NCI-H1092 treated with DMSO at 0.1 percent for 48 hours (cell line): ENCODE measurements at regions not wholly inside any gene's neighbourhood (a gene's known extent, or its start where the extent isn't known, plus 50 kb on each side); places are given as distances from the start of the nearest gene placed in this dataset.
"Not testable (repeated sequence)": the region's sequence is repeated elsewhere in the genome, so short reads cannot be mapped to it uniquely, and the experiment has no call there.

ENCODE experiments used
- DNase-seq: peaks from one replicate; lab custom pipeline; 2025; lab: John Stamatoyannopoulos, UW

DNA sequence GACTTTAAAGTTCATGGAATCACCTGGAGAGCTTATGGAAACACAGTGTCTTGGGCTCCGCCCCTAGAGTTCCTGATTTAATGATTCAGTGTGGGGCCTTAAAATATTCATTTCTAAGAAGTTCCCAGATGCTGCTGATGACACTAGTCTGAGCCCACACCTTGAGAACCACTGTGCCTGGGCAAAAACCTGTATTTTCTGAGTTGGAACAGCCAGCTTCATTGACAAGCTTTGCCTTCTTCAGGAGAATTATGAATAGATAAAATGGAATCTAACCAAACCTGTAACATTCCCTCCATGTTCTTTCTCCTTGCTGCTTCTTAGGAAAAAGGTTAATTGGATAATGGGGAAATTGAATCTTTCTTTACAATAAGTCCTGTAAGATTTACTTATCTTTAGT is 490.7 kb downstream of the DIPK2A start:
- no peak for DNase-seq

DNA sequence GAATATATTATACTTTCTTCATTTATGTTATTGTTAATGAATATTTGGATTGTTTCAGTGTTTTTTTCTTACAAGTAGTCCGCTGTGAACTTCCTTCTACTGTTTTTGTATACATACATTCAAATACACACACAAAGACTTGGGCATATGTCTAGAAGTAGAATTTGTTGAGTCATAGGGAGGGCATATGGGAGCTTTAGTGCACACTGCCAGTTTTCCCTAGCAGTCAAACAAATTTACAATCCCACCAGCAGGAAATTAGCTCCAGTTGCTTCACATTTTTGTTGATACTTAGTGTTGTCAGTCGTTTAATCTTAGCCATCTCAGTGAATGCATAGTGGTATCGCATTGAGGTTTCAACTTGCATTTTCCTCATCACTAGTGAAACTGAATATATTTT is 492.3 kb downstream of the DIPK2A start:
- DNase-seq: no peak

DNA sequence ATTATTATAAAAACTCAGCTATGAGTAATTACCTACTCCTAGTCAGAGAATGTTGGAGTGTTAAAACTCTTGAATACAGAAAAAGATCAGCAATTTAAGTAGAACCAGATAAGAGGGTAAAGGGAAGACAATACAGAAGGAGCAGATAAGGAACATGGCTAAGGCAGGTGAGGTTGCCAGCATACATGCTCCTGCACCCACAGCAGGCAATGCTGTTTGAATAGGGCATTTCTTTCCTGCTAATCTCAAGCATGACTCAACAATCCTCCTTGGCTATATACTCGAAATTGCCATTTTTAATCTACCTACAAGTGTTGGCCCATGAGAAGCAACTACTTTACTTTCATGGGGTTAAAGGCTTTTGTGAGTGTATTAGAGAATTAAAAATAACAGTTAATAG is 494.5 kb downstream of the DIPK2A start:
- no peak for DNase-seq

DNA sequence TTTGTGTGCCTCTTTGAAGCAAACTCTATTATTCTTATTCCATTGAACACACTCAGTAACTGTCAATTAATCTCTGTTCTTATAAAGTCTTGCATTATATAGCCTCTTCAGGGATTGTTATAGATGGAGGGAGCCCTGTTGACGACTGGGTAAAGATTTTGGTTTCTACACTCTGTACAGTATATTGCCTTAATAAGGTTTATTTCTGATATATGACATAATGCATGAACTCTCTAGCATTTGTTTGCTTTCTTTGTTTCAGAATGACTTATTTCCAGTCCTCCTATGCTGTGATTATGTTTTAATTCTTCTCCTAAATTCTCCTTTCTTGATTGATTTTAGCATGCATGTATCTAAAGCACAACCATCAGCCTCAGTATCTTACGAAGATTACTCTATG is 494.9 kb downstream of the DIPK2A start:
- no peak for DNase-seq

DNA sequence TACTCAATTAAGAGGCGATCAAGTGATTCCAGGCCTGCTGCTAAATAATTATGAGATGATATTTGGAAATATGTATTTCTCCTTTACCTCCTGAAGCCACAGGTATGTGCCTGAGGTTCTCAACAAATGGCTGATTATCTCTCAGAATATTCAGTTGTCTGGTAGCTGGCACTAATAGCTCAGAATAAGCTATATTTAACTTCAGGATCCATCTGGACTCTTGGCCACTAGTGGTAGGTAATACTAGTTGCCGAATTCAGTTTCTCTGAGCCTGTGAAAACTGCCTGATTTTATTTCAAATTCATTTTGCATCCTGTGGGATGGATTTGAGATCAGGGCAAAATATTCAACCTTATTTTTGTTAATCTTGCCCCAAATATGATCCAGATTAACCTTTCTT is 499.0 kb downstream of the DIPK2A start:
- DNase-seq: no peak

DNA sequence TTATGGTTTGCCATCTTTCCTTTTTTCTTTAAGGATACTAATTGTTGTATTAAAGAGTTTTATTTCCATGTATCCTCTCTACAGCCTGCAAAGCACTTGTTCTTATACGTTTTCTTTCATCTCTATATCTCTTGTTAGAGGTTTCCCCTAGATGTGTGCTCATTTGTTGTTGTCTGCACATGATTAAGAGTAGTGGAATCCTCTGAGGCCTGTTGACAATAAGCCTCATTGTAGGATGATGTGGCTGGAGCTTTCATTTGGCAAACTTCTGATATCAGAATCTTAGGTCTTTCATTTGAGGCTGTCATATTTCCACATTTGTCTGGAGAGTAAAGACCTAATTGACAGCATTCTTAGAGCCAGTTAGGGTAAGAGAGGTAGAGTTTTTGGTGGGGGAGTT is 506.0 kb downstream of the DIPK2A start:
- DNase-seq: no peak

DNA sequence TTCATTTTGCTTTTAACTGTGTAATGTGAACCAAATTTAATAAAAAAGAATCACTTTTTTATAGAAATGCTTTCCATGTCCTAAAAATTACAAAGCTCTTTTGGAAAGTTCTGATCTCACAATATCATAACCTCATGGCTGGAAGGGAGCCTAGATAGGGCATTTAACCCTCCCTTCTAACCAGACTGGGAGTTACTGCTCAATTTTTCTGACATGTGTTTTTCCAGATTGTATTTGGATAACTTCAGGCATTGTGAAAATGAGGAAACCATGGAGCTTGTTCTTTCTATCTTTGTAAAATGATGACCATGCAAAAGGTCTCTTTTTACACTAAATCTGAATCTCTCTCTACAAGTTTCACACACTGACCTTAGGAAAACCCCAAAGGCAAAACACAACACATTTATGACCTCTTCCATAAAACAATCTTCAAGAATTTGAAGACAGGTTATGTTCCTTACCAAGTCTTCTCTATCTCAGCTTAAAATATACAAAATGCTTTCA is 508.8 kb downstream of the DIPK2A start:
- no peak for DNase-seq

DNA sequence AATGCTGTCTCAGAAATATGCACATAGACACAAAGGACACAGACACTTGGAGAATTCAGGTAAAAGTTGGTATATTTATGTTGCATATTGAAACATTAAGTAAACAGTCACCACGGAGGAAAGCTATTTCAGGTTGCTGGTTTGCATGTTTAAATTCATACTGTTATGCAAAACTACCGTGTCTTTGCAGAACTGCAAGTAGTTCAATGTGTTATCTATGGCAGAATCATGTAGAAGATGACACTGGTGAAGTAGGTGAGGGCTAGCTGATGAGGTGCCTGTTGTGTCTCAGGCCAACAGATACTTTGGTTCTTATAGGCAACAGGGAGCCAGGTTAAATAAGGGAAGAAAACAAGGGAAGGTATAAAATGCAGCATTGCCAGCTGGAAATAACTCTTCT is 511.3 kb downstream of the DIPK2A start:
- DNase-seq: no peak

DNA sequence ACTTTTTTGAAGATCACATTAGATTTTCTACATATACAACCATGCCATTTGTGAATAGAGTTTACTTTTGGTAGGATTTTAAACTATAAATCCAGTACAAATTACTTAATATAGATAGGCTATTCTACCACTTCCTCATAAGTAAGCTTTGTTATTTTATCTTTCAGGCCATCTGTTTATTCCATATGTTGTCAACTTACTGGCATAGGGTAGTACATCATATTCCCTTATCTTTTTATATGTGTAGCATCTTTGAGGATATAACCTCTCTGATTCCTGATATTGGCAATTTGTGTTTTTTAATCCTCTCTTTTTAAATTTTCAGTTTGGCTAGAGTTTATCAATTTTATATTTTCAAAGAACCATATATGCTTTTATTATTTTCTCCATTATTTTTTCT is 515.4 kb downstream of the DIPK2A start:
- DNase-seq: no peak

DNA sequence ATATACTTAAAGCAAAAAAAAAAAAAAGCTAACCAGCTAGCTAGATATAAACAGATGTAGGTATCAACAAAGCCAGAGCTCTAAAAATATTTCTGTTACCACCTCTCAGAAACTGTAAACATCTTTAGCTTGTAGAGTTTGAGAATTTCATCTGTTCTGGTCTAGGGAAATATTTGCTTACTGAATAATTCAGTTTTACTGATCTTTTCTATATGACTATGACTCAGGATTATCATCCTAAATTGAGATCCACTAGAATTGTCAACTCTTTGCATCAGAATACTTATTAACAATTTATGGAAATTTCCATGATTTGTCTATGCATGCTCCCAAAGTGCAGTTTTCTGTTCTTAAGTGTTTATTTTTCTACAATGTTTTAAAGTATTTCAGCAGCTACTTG is 517.3 kb downstream of the DIPK2A start:
- DNase-seq: no peak

DNA sequence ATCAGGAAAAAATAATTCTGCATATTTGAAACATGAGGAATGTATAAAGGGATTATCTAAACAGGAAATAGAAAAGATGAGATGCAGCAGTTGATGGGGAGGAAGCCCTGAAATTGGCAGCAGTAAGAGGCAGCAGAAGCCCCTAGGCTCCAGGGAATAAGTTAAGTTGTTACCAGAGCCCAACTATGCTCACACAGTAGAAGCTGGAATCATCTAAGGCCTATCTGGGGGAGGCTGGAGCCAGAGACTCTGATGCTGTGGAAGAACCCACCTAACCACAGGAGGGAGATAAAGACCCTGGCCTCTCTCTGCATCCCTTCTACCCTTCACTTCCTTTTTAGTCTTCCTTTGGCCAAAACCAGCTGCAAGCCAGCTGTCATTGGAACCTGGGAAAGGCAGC is 519.7 kb downstream of the DIPK2A start:
- no peak for DNase-seq

DNA sequence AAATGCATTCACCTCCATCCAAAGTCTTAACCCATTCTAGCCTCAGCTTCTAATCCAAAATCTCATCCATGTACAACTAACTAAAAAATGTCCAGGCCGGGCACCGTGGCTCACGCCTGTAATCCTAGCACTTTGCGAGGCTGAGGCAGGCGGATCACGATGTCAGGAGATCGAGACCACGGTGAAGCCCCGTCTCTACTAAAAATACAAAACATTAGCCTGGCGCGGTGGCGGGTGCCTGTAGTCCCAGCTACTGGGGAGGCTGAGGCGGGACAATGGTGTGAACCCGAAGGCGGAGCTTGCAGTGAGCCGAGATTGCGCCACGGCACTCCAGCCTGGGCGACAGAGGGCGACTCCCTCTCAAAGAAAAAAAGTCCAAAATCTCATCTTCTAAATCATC is 523.0 kb downstream of the DIPK2A start:
- not testable (repeated sequence) for DNase-seq

DNA sequence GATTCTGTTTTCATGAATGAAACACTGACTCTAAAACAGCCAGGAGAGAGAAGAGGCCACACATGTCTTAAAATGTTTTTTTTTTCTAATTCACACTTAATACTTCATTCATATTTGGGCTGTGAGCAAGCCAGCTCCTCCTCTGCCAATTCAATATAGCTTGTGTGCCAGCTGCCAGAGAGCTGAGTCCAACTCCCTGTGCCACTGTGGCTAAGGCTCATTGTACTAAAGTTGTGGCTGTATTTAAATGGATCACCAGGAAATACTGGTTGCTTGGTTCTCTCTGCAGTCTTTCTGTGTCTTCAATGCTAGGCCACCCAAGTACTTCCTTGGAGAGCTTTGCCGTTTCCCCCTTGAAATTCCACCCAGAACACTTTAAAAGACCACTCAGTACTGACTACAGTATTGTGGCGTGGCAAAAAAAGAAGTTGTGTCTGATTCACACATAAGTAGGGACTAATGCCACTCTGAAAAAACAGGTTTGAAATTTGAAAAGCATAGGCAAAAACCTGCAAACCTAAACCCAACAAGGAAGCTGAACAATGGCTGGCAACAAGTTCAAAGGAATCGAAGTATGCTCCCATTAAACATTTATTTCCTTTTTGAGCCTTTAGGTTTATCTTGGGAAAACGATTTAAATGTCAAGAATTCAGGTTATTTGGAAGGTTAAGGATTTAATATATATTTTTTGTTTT is 524.7 kb downstream of the DIPK2A start:
- DNase-seq: no peak

DNA sequence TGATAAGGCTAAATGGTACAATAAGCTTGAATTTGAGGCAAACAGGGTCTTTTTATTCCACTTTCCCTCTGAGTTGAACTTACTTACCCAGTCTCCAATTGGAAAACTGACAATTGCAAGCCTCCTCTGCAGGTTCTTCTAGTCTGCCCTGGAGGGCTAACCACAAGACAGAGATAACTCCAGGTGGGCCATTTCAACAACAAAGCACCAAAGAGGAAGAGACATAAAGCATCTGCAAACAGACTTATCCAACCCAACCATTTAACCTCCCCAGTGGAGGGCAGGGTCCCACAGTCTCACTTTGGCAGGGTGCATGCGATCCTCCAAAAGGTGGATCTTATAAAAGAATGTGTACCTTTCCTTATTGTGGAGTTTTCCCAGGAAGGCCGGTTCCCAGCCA is 525.8 kb downstream of the DIPK2A start:
- no peak for DNase-seq

DNA sequence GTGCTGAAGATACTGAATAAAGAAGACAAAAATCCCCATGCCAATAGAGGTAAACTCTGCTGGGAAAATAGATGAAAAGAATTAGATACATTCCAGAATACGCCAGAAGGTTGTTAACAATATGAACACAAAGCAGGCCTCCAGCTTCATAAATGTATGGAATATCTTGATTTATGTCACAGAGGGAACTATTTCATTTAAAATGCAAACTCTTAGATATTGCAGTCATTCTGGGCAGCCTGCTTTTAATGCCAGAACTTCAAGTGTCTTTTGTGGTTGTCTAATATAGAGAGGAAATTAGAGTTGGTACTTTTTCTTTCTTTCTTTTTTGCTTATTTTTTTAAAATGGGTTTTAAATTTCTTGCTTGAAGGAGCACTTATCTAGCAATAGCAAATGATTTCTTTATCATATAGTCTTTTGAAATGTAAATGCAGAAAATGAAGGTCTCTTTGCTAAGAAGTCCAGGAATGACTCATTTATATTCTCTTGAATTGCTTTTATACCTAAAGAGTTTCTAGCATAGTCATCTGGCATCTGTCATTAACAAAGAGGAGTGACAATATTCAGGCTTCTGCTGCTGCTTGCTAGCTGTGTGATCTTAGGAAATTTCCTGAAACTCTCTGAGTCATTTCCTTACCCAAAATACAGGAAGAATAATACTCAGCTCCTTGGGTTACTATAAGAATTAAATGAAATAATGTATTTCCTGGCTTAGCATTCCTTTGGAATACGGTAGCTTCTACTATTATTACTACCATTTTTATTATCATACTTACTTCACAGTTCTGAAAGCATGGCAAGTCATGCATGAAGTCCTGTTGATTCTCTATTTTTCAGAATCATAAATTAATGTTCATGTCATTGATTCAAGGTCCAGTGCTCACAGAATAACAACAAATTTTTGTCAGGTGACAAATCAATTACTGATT is 527.6 kb downstream of the DIPK2A start:
- DNase-seq: no peak

DNA sequence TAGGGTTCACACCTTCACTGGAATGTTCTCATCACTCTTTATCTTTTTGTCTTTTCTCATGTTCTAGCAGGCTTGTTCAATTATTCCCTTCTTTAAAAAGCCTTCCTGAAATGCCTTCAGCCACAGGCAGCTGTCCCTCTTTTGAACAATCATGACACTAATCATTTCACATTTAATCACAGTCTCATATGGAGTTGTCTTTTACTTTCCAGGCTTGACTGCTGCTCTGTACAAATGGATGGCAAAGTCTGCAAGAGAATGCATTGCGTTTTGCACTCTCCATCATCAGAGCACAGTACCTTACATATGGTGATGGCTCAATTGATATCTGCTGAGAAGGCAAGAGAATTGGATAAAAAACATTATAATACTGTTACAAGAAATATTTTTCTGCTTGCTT is 529.8 kb downstream of the DIPK2A start:
- no peak for DNase-seq

DNA sequence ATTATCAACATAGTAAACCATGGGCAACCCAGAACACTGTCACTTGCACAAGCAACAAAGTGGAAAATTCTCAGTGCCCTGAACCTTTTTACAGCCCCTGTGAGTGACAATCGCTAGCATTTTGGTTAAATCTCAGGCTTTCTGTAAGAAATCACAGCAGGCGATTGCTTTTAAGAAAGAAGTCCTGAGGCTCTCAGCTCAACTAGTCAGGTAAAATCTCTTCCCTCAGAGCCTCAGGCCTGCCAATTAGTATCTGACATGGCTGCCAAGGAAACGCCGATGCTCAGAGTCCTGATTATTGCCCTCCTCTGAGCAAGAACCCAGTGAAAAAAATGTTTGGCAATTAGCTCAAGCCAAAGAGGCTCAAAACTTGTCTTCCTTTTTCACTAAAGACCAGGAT is 530.8 kb downstream of the DIPK2A start:
- no peak for DNase-seq

DNA sequence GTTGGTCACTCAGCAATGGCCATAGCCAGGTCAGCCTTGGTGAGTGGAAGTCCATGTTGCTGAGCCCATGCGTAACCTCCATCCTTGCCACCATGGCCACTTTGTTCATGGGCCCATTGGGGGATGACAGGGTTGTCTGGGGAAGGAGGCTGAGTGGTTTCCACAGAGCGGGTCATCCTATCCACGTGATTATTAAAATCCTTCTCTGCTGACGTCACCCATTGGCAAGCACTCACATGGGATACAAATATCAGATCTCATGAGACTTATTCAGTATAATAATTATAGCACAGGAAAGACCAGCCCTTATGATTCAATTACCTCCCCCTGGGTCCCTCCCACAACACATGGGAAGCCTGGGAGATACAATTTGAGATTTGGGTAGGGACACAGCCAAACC is 534.8 kb downstream of the DIPK2A start:
- not testable (repeated sequence) for DNase-seq

DNA sequence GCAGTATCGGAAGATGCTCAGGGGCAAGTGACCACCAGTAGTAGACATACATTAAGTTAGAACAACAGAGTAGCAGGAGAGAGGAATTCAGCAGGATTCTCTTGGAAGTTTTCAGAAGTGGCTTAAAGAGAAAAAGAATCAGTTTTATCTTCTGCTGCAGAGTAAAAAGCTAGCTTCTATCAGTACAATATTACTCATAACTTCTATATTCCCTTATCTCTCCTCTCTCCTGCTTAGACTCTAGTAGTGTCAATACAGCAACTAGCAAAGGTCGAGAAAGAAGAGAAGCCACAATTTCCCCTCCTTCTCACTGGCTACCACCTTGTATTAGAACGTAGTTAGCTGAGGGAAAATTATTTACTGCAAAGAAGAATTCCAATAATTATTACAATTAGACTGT is 539.7 kb downstream of the DIPK2A start:
- no peak for DNase-seq

DNA sequence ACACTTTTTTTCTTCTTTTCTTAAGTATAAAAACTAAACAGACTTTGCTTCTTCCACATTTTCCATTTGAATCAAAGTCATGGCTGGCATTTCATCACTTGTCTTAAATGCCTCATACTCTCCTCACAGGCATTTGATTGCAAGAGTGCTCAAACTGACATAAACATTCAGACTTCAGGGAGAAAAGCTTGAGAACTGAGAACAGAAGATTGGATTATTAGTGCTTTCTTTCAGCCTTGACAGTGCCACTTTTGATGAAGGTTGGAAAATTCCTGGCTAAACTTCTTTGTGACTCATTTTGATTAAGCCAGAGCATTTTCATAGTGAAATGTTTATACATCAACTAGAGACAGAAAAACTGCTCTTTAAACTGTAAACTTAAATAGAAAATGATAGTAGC is 544.4 kb downstream of the DIPK2A start:
- DNase-seq: no peak

DNA sequence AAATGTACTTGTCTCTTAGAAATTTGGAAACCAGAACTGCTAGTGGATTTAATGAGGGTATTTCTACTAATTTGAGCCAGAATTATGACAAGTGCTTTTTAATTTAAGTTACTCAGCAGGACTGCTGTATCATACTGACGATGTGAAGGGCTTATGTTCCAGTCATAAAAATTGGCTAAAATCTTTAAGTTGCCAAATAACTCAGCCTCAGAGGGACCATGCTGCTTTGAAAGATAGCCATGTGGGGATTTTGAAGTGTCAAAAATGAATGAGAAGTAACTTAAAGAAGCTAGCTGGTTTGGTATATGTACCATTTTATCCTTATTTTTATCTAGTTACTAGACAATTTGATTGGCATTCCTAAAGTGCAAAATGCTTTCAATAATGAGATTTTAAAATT is 545.0 kb downstream of the DIPK2A start:
- DNase-seq: no peak

DNA sequence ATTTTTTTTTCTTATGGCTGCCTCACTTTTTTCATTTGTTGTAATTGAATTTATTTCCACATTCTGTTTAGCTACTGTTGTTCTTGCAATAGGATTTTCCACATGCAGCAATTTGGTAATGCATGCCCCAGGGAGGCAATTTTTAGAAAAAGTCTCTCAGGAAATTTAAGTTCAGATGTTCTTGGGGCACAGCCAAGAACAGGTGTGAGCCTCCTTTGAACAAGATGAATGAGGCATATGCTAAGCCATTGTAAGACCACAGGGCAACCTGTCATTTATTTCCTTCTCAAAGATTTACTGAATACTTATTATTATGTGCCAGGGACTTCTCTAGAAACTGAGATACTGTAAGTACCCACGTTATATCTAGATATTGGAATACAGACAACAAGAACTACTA is 549.5 kb downstream of the DIPK2A start:
- no peak for DNase-seq

DNA sequence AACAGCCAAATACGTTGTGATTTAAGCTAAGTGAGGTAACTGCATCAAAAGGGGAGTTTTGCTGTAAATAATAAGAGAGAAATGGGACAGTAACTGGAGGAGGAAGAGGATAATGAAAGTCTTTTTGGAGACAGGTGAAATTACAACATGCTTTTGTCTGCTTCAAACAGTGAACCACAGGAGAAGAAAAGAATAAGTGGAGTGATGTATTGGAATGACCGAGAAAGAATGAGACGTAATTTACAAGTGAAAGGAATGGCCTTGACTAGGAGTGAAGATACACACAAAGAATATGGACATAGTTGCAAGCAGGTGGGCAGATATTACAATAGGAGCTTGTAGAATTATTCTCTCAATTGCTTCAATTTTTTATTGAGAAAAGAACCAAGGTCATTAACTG is 550.8 kb downstream of the DIPK2A start:
- no peak for DNase-seq
